Endodermal cell (in vitro differentiated cells): ENCODE measurements at regions not wholly inside any gene's neighbourhood (a gene's known extent, or its start where the extent isn't known, plus 50 kb on each side); places are given as distances from the start of the nearest gene placed in this dataset.

Experiments
- DNase-seq: peaks from one replicate; pipeline ENCODE4 v3.0.0-alpha.2; 2017
- H3K27ac ChIP-seq: 2 replicates; pipeline ENCODE4 v1.5.1; 2013; ENCODE audit warnings: mild to moderate bottlenecking, low read depth, low read length, moderate library complexity
- H3K27me3 ChIP-seq: 2 replicates; pipeline ENCODE4 v1.6.1; 2013; ENCODE audit warnings: mild to moderate bottlenecking, low read length, moderate library complexity; ENCODE audit not compliant: insufficient read depth, control insufficient read depth, poor library complexity, severe bottlenecking
- H3K36me3 ChIP-seq: 2 replicates; pipeline ENCODE4 v1.7.0; 2013; ENCODE audit warnings: mild to moderate bottlenecking, low read length, moderate library complexity; ENCODE audit not compliant: control insufficient read depth, insufficient read depth
- H3K4me1 ChIP-seq: one replicate; pipeline ENCODE4 v1.7.0; 2013; ENCODE audit warnings: low read length; ENCODE audit not compliant: control insufficient read depth, insufficient read depth
- H3K4me3 ChIP-seq: 2 replicates; pipeline ENCODE4 v1.5.1; 2013; ENCODE audit warnings: mild to moderate bottlenecking, low read length, moderate library complexity
- H3K9ac ChIP-seq: 2 replicates; pipeline ENCODE4 v1.6.1; 2013; ENCODE audit warnings: mild to moderate bottlenecking, low read length, moderate library complexity; ENCODE audit not compliant: poor library complexity, severe bottlenecking; ENCODE audit errors: extremely low read depth
- H3K9me3 ChIP-seq: 2 replicates; pipeline ENCODE4 v1.6.1; 2013; ENCODE audit warnings: mild to moderate bottlenecking, low read length, moderate library complexity; ENCODE audit not compliant: control insufficient read depth
- H3K27ac Mint-ChIP-seq: 2 replicates; pipeline ENCODE4 v1.8.0; 2020; ENCODE audit warnings: mixed read lengths
- H3K27me3 Mint-ChIP-seq: 2 replicates; pipeline ENCODE4 v1.8.0; 2021; ENCODE audit warnings: mild to moderate bottlenecking, mixed read lengths; ENCODE audit not compliant: insufficient read depth
- H3K36me3 Mint-ChIP-seq: 2 replicates; pipeline ENCODE4 v1.8.0; 2020; ENCODE audit warnings: low read depth, mixed read lengths
- H3K4me1 Mint-ChIP-seq: 2 replicates; pipeline ENCODE4 v1.8.0; 2020; ENCODE audit warnings: mixed read lengths
- H3K4me3 Mint-ChIP-seq: 2 replicates; pipeline ENCODE4 v1.8.0; 2020; ENCODE audit warnings: mild to moderate bottlenecking, moderate library complexity, mixed read lengths
- H3K9me3 Mint-ChIP-seq: 2 replicates; pipeline ENCODE4 v1.8.0; 2020; ENCODE audit warnings: mild to moderate bottlenecking, mixed read lengths
- CTCF ChIP-seq: fragments of 200-600 bp; sonication (generic); conservative IDR thresholded peaks from 2 replicates; pipeline ENCODE4 v1.5.0; 2021; ENCODE audit warnings: antibody characterized with exemption, mild to moderate bottlenecking
- WGBS, 2 experiments: methylation state at CpG; one replicate each; pipeline versions ENCODE4 v1.1.5 to v1.1.7; 2013; ENCODE audit warnings: missing lambda C conversion rate in 2 of 2, mixed read lengths in 1 of 2; ENCODE audit not compliant: insufficient coverage in 1 of 2, insufficient read length in 1 of 2; 5-methylcytosine and 5-hydroxymethylcytosine counted together

- peaks cover 20% of the 10 kb centered on the region for H3K27me3 Mint-ChIP-seq
- H3K9me3 Mint-ChIP-seq: peaks cover 2% of the 10 kb centered on the region
- H3K9me3 ChIP-seq: no peaks in the 10 kb centered on the region
- no peak overlapping the region for H3K9ac ChIP-seq
- no peaks in the 10 kb centered on the region for H3K27me3 ChIP-seq
- no peak overlapping the region for H3K4me3 ChIP-seq
- H3K4me1 Mint-ChIP-seq: peaks cover 45% of the 10 kb centered on the region
- no peak for TF ChIP-seq CTCF
- H3K27ac Mint-ChIP-seq: no peak overlapping the region
- no peaks in the 10 kb centered on the region for H3K36me3 ChIP-seq
- WGBS, 2 experiments: 94 to 96% methylated on average over 3 to 5 of the region's 5 CpGs
- H3K36me3 Mint-ChIP-seq: no peaks in the 10 kb centered on the region
- peaks cover 10% of the 10 kb centered on the region for H3K4me1 ChIP-seq
- no peak overlapping the region for H3K27ac ChIP-seq
- no peak overlapping the region for H3K4me3 Mint-ChIP-seq
- DNase-seq: no peak
Observed at GRCh38 chr9:38292480-38292879, 100.0 kb upstream of the ALDH1B1 start.

- Histone ChIP-seq H3K27me3 (no peaks in the 10 kb centered on the region), H3K27ac (no peak overlapping the region), H3K36me3 (no peaks in the 10 kb centered on the region), H3K9me3 (no peaks in the 10 kb centered on the region), H3K4me1 (peaks cover 12% of the 10 kb centered on the region), H3K9ac (no peak overlapping the region), H3K4me3 (no peak overlapping the region)
- Mint-ChIP-seq H3K27me3 (peaks cover 19% of the 10 kb centered on the region), H3K36me3 (no peaks in the 10 kb centered on the region), H3K9me3 (peaks cover 2% of the 10 kb centered on the region), H3K27ac (no peak overlapping the region), H3K4me3 (no peak overlapping the region), H3K4me1 (peaks cover 29% of the 10 kb centered on the region)
- no peak for TF ChIP-seq CTCF
- no peak for DNase-seq
- WGBS, 2 experiments: 92 to 95% methylated on average over 8 to 11 of the region's 11 CpGs
Observed at GRCh38 chr9:38289866-38290245, 102.6 kb upstream of the ALDH1B1 start.

- Mint-ChIP-seq H3K4me1 (peaks cover 33% of the 10 kb centered on the region), H3K9me3 (peaks cover 2% of the 10 kb centered on the region), H3K36me3 (no peaks in the 10 kb centered on the region), H3K27ac (no peak overlapping the region), H3K4me3 (no peak overlapping the region), H3K27me3 (peaks cover 16% of the 10 kb centered on the region)
- Histone ChIP-seq H3K27ac (no peak overlapping the region), H3K36me3 (no peaks in the 10 kb centered on the region), H3K27me3 (no peaks in the 10 kb centered on the region), H3K4me3 (no peak overlapping the region), H3K4me1 (peaks cover 15% of the 10 kb centered on the region), H3K9me3 (no peaks in the 10 kb centered on the region), H3K9ac (no peak overlapping the region)
- no peak for TF ChIP-seq CTCF
- DNase-seq: no peak
- WGBS, 2 experiments: 69 to 100% methylated on average over 2 to 4 of the region's 4 CpGs
Observed at GRCh38 chr9:38289236-38289865, 103.2 kb upstream of the ALDH1B1 start.
